BLaER1 (cell line): ENCODE measurements at regions not wholly inside any gene's neighbourhood (a gene's known extent, or its start where the extent isn't known, plus 50 kb on each side); places are given as distances from the start of the nearest gene placed in this dataset.
A peak's percentile ranks its signal among the peaks of the same experiment; 100 is the strongest.
"Not testable (repeated sequence)": the region's sequence is repeated elsewhere in the genome, so short reads cannot be mapped to it uniquely, and the experiment has no call there.

Experiments used
- H3K27ac ChIP-seq: shearing (Covaris generic); formaldehyde crosslinking; 2 replicates; pipeline ENCODE4 v1.8.1; 2022
- H3K27me3 ChIP-seq: shearing (Covaris generic); formaldehyde crosslinking; 2 replicates; pipeline ENCODE4 v1.8.1; 2022
- H3K36me3 ChIP-seq: shearing (Covaris generic); formaldehyde crosslinking; 2 replicates; pipeline ENCODE4 v1.8.1; 2022
- H3K4me1 ChIP-seq: shearing (Covaris generic); formaldehyde crosslinking; 2 replicates; pipeline ENCODE4 v1.8.1; 2022
- H3K4me2 ChIP-seq: shearing (Covaris generic); formaldehyde crosslinking; 2 replicates; pipeline ENCODE4 v1.8.1; 2022
- H3K4me3 ChIP-seq: shearing (Covaris generic); formaldehyde crosslinking; 2 replicates; pipeline ENCODE4 v1.8.1; 2022
- H3K9ac ChIP-seq: shearing (Covaris generic); formaldehyde crosslinking; 2 replicates; pipeline ENCODE4 v1.8.1; 2022
- H3K9me3 ChIP-seq: shearing (Covaris generic); formaldehyde crosslinking; 2 replicates; pipeline ENCODE4 v1.8.1; 2022
- H4K20me1 ChIP-seq: shearing (Covaris generic); formaldehyde crosslinking; 2 replicates; pipeline ENCODE4 v1.8.1; 2022
- Cebpa-rat ChIP-seq: shearing (Covaris generic); IDR thresholded peaks from 2 replicates; pipeline ENCODE4 v1.8.1; 2022

DNA sequence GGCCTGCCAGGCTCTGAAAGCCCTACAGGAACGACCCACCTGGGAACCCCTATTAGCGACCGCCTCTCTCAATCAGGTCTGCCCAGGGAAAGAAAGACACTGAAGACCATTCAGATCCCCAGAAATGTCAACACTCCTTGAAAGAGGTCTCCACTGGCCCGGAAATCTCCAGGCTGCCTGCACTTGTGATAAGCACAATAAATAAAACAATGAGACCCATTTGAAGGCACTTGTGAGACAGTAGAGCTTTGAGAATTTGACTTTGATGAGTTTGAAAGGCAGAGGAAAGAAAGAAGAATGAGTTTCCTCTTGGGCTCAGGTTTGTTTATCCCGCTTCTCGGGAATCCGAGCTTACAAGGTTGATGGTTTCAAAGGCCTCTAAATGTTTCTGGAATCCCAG is 416.3 kb downstream of the BUD13 start:
- no peaks in the 10 kb centered on the region for H3K4me1 ChIP-seq
- H3K4me2 ChIP-seq: no peak overlapping the region
- no peak overlapping the region for H3K9ac ChIP-seq
- no peak for TF ChIP-seq Cebpa-rat
- H3K4me3 ChIP-seq: no peak overlapping the region
- H3K9me3 ChIP-seq: no peaks in the 10 kb centered on the region
- H3K36me3 ChIP-seq: no peaks in the 10 kb centered on the region
- no peaks in the 10 kb centered on the region for H4K20me1 ChIP-seq
- no peak overlapping the region for H3K27ac ChIP-seq
- no peaks in the 10 kb centered on the region for H3K27me3 ChIP-seq

- no peak for TF ChIP-seq Cebpa-rat
- no peak overlapping the region for H3K4me2 ChIP-seq
- no peaks in the 10 kb centered on the region for H3K27me3 ChIP-seq
- H3K9me3 ChIP-seq: no peaks in the 10 kb centered on the region
- H3K4me1 ChIP-seq: no peaks in the 10 kb centered on the region
- no peaks in the 10 kb centered on the region for H4K20me1 ChIP-seq
- H3K27ac ChIP-seq: no peak overlapping the region
- no peak overlapping the region for H3K9ac ChIP-seq
- H3K4me3 ChIP-seq: no peak overlapping the region
- H3K36me3 ChIP-seq: no peaks in the 10 kb centered on the region
These were observed 417.7 kb downstream of the BUD13 start for GRCh38 chr11:116355104-116355503.

DNA sequence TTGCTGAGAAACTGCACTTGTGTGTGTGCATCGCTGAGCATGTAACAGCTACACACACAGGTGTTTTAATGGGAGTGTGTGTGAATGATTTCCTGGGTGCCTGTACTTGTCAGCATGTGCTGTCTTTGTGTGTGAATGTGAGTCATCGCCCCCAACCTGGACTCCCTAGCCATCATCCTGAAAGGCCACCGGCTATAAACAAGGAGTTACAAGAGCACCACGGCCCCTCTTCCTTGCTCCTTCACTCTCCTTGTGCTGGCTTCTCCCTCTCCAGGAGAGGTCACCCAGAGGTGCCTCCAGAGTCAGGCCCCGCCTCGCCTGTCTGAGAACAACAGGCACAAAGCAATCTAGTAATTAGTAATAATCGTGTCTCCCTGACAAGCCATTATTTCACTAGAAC is 419.2 kb downstream of the BUD13 start:
- Histone ChIP-seq H3K27me3 (no peaks in the 10 kb centered on the region), H3K9me3 (0 out of 2 replicates have a peak, but pooled peaks cover 4% of the 10 kb centered on the region), H3K4me2 (no peak overlapping the region), H3K4me3 (no peak overlapping the region), H3K9ac (no peak overlapping the region), H3K36me3 (no peaks in the 10 kb centered on the region), H3K4me1 (peaks cover 10% of the 10 kb centered on the region), H4K20me1 (no peaks in the 10 kb centered on the region), H3K27ac (no peak overlapping the region)
- TF ChIP-seq Cebpa-rat: no peak

DNA sequence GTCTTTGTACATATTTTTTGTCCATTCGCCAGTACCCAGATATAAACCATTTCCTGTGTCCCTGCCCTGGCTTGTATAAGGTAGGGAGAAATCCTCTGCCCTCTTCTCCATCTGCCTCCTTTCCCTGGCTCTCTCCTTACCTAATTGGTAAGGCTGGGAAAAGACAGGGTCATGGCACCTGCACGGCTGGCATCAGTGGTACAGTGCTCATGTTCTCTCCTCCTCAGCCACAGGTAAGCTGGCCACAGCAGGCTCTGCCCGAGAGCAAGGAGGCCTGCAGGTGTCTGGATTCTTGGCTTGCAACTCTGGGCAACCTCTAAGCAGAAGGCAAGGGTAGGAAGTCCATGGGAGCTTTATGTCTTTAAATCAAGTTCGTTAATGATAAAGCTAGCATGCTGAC is 419.9 kb downstream of the BUD13 start:
- TF ChIP-seq Cebpa-rat: no peak
- Histone ChIP-seq H3K36me3 (no peaks in the 10 kb centered on the region), H3K9ac (no peak overlapping the region), H3K4me3 (no peak overlapping the region), H3K27ac (no peak overlapping the region), H3K9me3 (peaks cover 11% of the 10 kb centered on the region; the same call in 1 of the 2 replicates), H4K20me1 (no peaks in the 10 kb centered on the region), H3K4me1 (peaks cover 17% of the 10 kb centered on the region), H3K27me3 (no peaks in the 10 kb centered on the region), H3K4me2 (no peak overlapping the region)

- H3K4me2 ChIP-seq: peak overlapping the region; percentile 60
- no peaks in the 10 kb centered on the region for H3K36me3 ChIP-seq
- no peaks in the 10 kb centered on the region for H4K20me1 ChIP-seq
- no peak overlapping the region for H3K9ac ChIP-seq
- H3K4me1 ChIP-seq: peaks cover 17% of the 10 kb centered on the region
- TF ChIP-seq Cebpa-rat: no peak
- peak overlapping the region; percentile 28; the same call in 1 of the 2 replicates for H3K4me3 ChIP-seq
- H3K27me3 ChIP-seq: no peaks in the 10 kb centered on the region
- peaks cover 25% of the 10 kb centered on the region; the same call in 1 of the 2 replicates for H3K9me3 ChIP-seq
- peak overlapping the region; percentile 70 for H3K27ac ChIP-seq
These were observed 424.6 kb downstream of the BUD13 start for GRCh38 chr11:116348226-116348625.

DNA sequence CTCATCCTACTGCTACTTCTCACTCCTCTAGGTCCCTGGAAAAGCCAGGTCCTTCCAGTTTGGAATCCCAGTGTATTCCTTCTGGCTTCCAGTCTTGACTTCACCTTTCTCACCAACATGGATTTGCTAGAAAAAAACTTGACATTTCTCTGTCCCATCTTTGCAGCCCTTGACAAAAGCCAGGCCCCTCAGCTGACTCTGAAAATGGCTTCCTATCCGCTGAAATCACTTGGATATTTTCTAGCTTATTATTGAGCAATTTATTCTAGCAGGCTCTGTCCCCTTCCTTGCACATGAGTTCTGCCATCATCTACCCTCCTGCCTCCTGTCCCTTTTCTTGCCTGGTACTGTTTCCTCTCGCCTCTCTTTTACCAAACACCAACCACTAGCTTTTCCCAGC is 427.2 kb downstream of the BUD13 start:
- no peaks in the 10 kb centered on the region for H3K27me3 ChIP-seq
- no peaks in the 10 kb centered on the region for H3K36me3 ChIP-seq
- no peak overlapping the region for H3K4me3 ChIP-seq
- H3K4me1 ChIP-seq: peaks cover 17% of the 10 kb centered on the region
- H3K4me2 ChIP-seq: no peak overlapping the region
- H4K20me1 ChIP-seq: no peaks in the 10 kb centered on the region
- no peak overlapping the region for H3K27ac ChIP-seq
- H3K9ac ChIP-seq: no peak overlapping the region
- H3K9me3 ChIP-seq: peaks cover 25% of the 10 kb centered on the region; the same call in 1 of the 2 replicates
- TF ChIP-seq Cebpa-rat: no peak

DNA sequence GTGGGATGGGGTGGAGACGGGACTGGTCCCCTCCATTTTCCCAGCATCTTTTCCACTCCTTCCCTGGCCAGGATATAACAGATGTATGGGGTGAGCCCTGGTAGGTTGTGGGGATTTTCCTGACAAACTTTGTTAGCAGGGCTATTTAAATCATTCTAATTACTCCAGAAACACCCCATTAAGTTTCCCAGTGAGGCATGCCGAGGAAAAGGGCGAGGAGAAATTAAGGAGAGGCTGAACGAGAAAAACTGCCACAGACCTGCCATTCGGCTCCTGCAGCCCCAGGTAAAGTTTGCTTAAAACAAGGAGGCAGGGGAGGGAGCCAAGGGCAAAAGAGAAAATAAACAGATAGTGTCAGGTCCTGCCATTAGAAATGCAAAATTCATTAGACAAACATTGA is 428.2 kb downstream of the BUD13 start:
- no peak for TF ChIP-seq Cebpa-rat
- peaks cover 25% of the 10 kb centered on the region; the same call in 1 of the 2 replicates for H3K9me3 ChIP-seq
- H3K9ac ChIP-seq: no peak overlapping the region
- peaks cover 17% of the 10 kb centered on the region for H3K4me1 ChIP-seq
- no peaks in the 10 kb centered on the region for H3K36me3 ChIP-seq
- no peak overlapping the region for H3K4me2 ChIP-seq
- no peak overlapping the region for H3K4me3 ChIP-seq
- H3K27me3 ChIP-seq: no peaks in the 10 kb centered on the region
- no peak overlapping the region for H3K27ac ChIP-seq
- no peaks in the 10 kb centered on the region for H4K20me1 ChIP-seq

- H3K27me3 ChIP-seq: no peaks in the 10 kb centered on the region
- no peak overlapping the region for H3K27ac ChIP-seq
- H3K4me3 ChIP-seq: no peak overlapping the region
- no peaks in the 10 kb centered on the region for H3K36me3 ChIP-seq
- no peaks in the 10 kb centered on the region for H4K20me1 ChIP-seq
- no peak overlapping the region for H3K9ac ChIP-seq
- peaks cover 4% of the 10 kb centered on the region for H3K4me1 ChIP-seq
- H3K4me2 ChIP-seq: no peak overlapping the region
- peaks cover 18% of the 10 kb centered on the region; the same call in 1 of the 2 replicates for H3K9me3 ChIP-seq
- no peak for TF ChIP-seq Cebpa-rat
These were observed 429.5 kb downstream of the BUD13 start for GRCh38 chr11:116343270-116343669.

DNA sequence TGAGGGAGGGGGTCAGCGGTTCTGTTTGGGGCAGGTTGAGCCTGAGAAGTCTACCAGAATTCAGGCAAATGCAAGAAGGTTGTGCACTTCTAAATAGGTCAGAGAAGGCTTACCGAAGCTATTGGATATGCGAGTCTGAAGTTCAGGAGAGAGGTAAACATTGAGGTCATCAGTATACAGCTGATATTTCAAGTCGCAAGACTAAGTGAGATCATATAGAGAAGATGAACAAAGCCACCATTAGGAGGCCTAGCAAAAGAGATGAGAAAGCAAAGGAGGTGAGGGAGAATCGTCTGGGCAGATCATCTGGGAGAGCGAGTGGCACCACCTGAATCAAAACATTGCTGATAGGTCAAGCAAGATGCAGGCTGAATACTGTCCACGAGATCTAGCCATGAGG is 430.6 kb downstream of the BUD13 start:
- Histone ChIP-seq H3K4me2 (no peak overlapping the region), H3K4me3 (no peak overlapping the region), H3K36me3 (no peaks in the 10 kb centered on the region), H3K9ac (no peak overlapping the region), H4K20me1 (no peaks in the 10 kb centered on the region), H3K27ac (no peak overlapping the region), H3K27me3 (no peaks in the 10 kb centered on the region), H3K9me3 (peaks cover 23% of the 10 kb centered on the region), H3K4me1 (no peaks in the 10 kb centered on the region)
- TF ChIP-seq Cebpa-rat: no peak

DNA sequence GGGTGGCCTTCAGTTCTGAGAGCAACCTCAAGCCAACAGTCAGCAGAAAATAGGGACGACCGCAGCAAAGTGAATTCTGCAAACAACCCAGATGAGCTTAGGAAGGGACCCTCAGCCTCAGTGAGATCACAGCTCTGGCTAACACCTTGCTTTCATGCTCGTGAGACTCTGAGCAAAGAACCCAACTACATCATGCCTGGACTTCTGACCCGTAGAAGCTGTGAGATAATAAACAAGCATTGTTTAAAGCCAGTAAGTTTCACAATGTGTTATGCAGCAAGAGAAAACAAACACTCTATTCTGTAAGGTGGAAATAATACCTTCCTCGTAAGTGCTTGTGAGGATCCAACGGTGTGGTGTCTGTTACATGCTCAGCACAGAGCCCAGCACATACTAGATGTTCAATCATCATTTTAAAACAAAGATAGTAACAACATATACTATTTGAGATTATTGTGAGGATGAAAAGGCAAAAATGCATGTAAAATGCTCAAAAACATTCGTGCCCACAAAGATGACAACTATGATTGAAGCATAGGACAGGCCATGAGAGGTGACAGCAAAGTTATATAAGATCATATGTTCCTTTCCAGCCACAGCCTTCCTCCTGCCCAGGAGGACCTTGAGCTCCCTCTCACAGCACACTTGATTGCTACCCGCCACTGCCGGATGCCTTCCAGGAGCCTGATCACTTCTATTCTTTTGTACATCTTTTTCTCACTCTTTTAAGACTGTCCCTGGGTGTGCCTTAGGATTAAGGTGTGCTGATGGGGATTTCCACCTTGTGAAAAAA is 433.3 kb downstream of the BUD13 start:
- H3K36me3 ChIP-seq: no peaks in the 10 kb centered on the region
- H3K4me1 ChIP-seq: no peaks in the 10 kb centered on the region
- no peak overlapping the region for H3K27ac ChIP-seq
- no peak for TF ChIP-seq Cebpa-rat
- no peak overlapping the region for H3K4me3 ChIP-seq
- H3K9me3 ChIP-seq: peaks cover 11% of the 10 kb centered on the region; the same call in 1 of the 2 replicates
- H3K27me3 ChIP-seq: no peaks in the 10 kb centered on the region
- H4K20me1 ChIP-seq: no peaks in the 10 kb centered on the region
- no peak overlapping the region for H3K4me2 ChIP-seq
- no peak overlapping the region for H3K9ac ChIP-seq

- not testable (repeated sequence) for H3K27ac ChIP-seq, H3K9ac ChIP-seq, H3K36me3 ChIP-seq, H3K27me3 ChIP-seq, H4K20me1 ChIP-seq, H3K4me1 ChIP-seq, H3K4me2 ChIP-seq, H3K4me3 ChIP-seq
- peaks cover 11% of the 10 kb centered on the region; the same call in 1 of the 2 replicates for H3K9me3 ChIP-seq
These were observed 434.3 kb downstream of the BUD13 start for GRCh38 chr11:116338500-116338899.
